GM12878 (cell line): ENCODE measurements at regions not wholly inside any gene's neighbourhood (a gene's known extent, or its start where the extent isn't known, plus 50 kb on each side); places are given as distances from the start of the nearest gene placed in this dataset.

Source experiments
- ATAC-seq: fragments of 200-7000 bp; cut with Tn5 transposase; 3 replicates; pipeline ENCODE4 v1.9.1; 2020; ENCODE audit warnings: mild to moderate bottlenecking, moderate library complexity
- BruUV-seq: library from RNA; stranded (reverse); fragments of 400-500 nt; replicated peaks from 2 replicates; lab custom pipeline; 2021; lab: Mats Ljungman, UMichigan
- CTCF ChIA-PET: fragments of 300-600 bp; sonication (Branson Sonifier 250); formaldehyde crosslinking; extraction: SDS; loops from one replicate; lab custom pipeline; 2021; ENCODE audit warnings: inconsistent platforms; lab: Yijun Ruan, JAX
- POLR2A ChIA-PET: fragments of 350-600 bp; formaldehyde crosslinking; extraction: SDS; loops from one replicate; lab custom pipeline; 2021; ENCODE audit warnings: inconsistent platforms; lab: Charles Lee
- RAD21 ChIA-PET: fragments of 300-600 bp; sonication (Branson Sonifier 250); formaldehyde crosslinking; loops from one replicate; lab custom pipeline; 2023; ENCODE audit warnings: antibody characterized with exemption; ENCODE audit not compliant: unreplicated experiment; lab: Charles Lee
- SMC1A ChIA-PET: fragments of 300-600 bp; sonication (Branson Sonifier 250); formaldehyde crosslinking; loops from one replicate; lab custom pipeline; 2023; ENCODE audit not compliant: unreplicated experiment, uncharacterized antibody; lab: Charles Lee
- DNase-seq: peaks from one replicate; pipeline ENCODE4 v3.0.0-alpha.2; 2011; ENCODE audit warnings: low read depth, low spot score
- FAIRE-seq: peaks from 3 replicates; lab custom pipeline; 2011; peaks lifted over from hg19 to GRCh38; lab: Jason Lieb, UNC
- H2AFZ ChIP-seq: 2 replicates; pipeline ENCODE4 v1.6.0; 2011; ENCODE audit warnings: low read depth, low read length, control low read depth; ENCODE audit not compliant: control insufficient read depth
- H3K27ac ChIP-seq: 2 replicates; pipeline ENCODE4 v1.5.1; 2011; ENCODE audit warnings: control low read depth; ENCODE audit not compliant: control insufficient read depth, insufficient read depth
- H3K27me3 ChIP-seq, 2 experiments: replicated peaks in 1 of 2; 2 replicates each; pipeline versions ENCODE4 v1.6.0 to v1.6.1; 2011; ENCODE audit warnings: low read length in 1 of 2; ENCODE audit not compliant: control insufficient read depth in 2 of 2, insufficient read depth in 2 of 2
- H3K36me3 ChIP-seq, 2 experiments: 2 replicates each; pipeline ENCODE4 v1.5.1; 2011; ENCODE audit warnings: low read length in 1 of 2; ENCODE audit not compliant: control insufficient read depth in 2 of 2, insufficient read depth in 2 of 2
- H3K4me1 ChIP-seq: 2 replicates; pipeline ENCODE4 v1.6.1; 2011; ENCODE audit warnings: mild to moderate bottlenecking, low read length, moderate library complexity, mixed read lengths; ENCODE audit not compliant: control insufficient read depth, insufficient read depth
- H3K4me2 ChIP-seq: 2 replicates; pipeline ENCODE4 v1.6.0; 2011; ENCODE audit warnings: control low read depth; ENCODE audit not compliant: control insufficient read depth, insufficient read depth
- H3K4me3 ChIP-seq: fragments of 200-600 bp; sonication (generic); 2 replicates; pipeline ENCODE4 v1.5.1; 2016
- H3K79me2 ChIP-seq: 2 replicates; pipeline ENCODE4 v1.6.0; 2011; ENCODE audit warnings: low read length; ENCODE audit not compliant: control insufficient read depth, insufficient read depth
- H3K9ac ChIP-seq: 2 replicates; pipeline ENCODE4 v1.8.0; 2011; ENCODE audit warnings: low read length, control low read depth, mixed read lengths; ENCODE audit not compliant: control insufficient read depth, insufficient read depth
- H3K9me3 ChIP-seq: replicated peaks from 3 replicates; pipeline ENCODE4 v1.5.1; 2011; ENCODE audit warnings: mild to moderate bottlenecking, low read length; ENCODE audit not compliant: control insufficient read depth, insufficient read depth
- H4K20me1 ChIP-seq: 2 replicates; pipeline ENCODE4 v1.6.0; 2011; ENCODE audit not compliant: control insufficient read depth, insufficient read depth
- CBX3 ChIP-seq: fragments of 200-600 bp; sonication (generic); IDR thresholded peaks from 2 replicates; pipeline ENCODE4 v1.6.1; 2016; ENCODE audit warnings: low read depth, borderline replicate concordance
- CHD4 ChIP-seq: fragments of 200-600 bp; sonication (generic); IDR thresholded peaks from 2 replicates; pipeline ENCODE4 v1.6.1; 2016; ENCODE audit warnings: mild to moderate bottlenecking
- CREM ChIP-seq: IDR thresholded peaks from 2 replicates; pipeline ENCODE4 v1.6.1; 2014; ENCODE audit warnings: antibody characterized with exemption, low read depth
- CUX1 ChIP-seq: IDR thresholded peaks from 2 replicates; pipeline ENCODE4 v1.6.1; 2012; ENCODE audit warnings: improper control_type of control experiment, low read depth, low read length; ENCODE audit not compliant: insufficient replicate concordance
- EP300 ChIP-seq, 2 experiments: fragments of 150-350 bp in 1 of 2; IDR thresholded peaks; 2 replicates each; pipeline ENCODE4 v1.6.1; 2011 to 2012; ENCODE audit warnings: low read depth in 2 of 2, low read length in 2 of 2, borderline replicate concordance in 1 of 2, improper control_type of control experiment in 1 of 2, inconsistent platforms in 1 of 2; ENCODE audit not compliant: control insufficient read depth in 1 of 2
- HDGF ChIP-seq: fragments of 450-650 bp; IDR thresholded peaks from 2 replicates; pipeline ENCODE4 v1.6.1; 2016; ENCODE audit warnings: antibody characterized with exemption
- IKZF2 ChIP-seq, 2 experiments: fragments of 450-650 bp; IDR thresholded peaks; 2 replicates each; pipeline ENCODE4 v1.6.1; 2017; ENCODE audit warnings: mild to moderate bottlenecking in 2 of 2, moderate library complexity in 2 of 2
- IRF5 ChIP-seq: fragments of 450-650 bp; IDR thresholded peaks from 2 replicates; pipeline ENCODE4 v1.6.1; 2017; ENCODE audit warnings: borderline replicate concordance
- KDM1A ChIP-seq: fragments of 200-600 bp; sonication (generic); IDR thresholded peaks from 2 replicates; pipeline ENCODE4 v1.6.1; 2016; ENCODE audit warnings: borderline replicate concordance
- MYC ChIP-seq: IDR thresholded peaks from 2 replicates; pipeline ENCODE4 v1.6.1; 2011; ENCODE audit warnings: mild to moderate bottlenecking, low read length, moderate library complexity, inconsistent platforms; ENCODE audit not compliant: insufficient read depth, insufficient replicate concordance, insufficient read length, severe bottlenecking
- NKRF ChIP-seq: fragments of 450-650 bp; conservative IDR thresholded peaks from 2 replicates; pipeline ENCODE4 v1.6.1; 2017; ENCODE audit warnings: mild to moderate bottlenecking, moderate library complexity
- NR2C1 ChIP-seq: fragments of 450-650 bp; IDR thresholded peaks from 2 replicates; pipeline ENCODE4 v1.6.1; 2017; ENCODE audit warnings: antibody characterized with exemption, mild to moderate bottlenecking, moderate library complexity
- PAX5 ChIP-seq: IDR thresholded peaks from 2 replicates; pipeline ENCODE4 v1.6.1; 2011; ENCODE audit warnings: low read depth, low read length, borderline replicate concordance
- POLR2A ChIP-seq: IDR thresholded peaks from 2 replicates; pipeline ENCODE4 v1.6.1; 2011; ENCODE audit warnings: low read depth, mild to moderate bottlenecking, low read length
- SMC3 ChIP-seq: IDR thresholded peaks from 2 replicates; pipeline ENCODE4 v1.6.1; 2011; ENCODE audit warnings: low read length, improper control_type of control experiment, borderline replicate concordance
- STAT1 ChIP-seq: fragments of 450-650 bp; conservative IDR thresholded peaks from 2 replicates; pipeline ENCODE4 v1.6.1; 2014; ENCODE audit warnings: antibody characterized with exemption, mild to moderate bottlenecking
- ZNF24 ChIP-seq: fragments of 450-650 bp; IDR thresholded peaks from 2 replicates; pipeline ENCODE4 v1.6.1; 2017; ENCODE audit warnings: antibody characterized with exemption, mild to moderate bottlenecking
- ZNF384 ChIP-seq: IDR thresholded peaks from 2 replicates; pipeline ENCODE4 v1.6.1; 2012; ENCODE audit warnings: low read depth, mild to moderate bottlenecking, low read length, improper control_type of control experiment, borderline replicate concordance
- WGBS: methylation state at CpG from one replicate; pipeline ENCODE4 v1.1.6; 2016; ENCODE audit warnings: low lambda C conversion rate; ENCODE audit not compliant: insufficient replicate concordance, insufficient coverage; ENCODE audit errors: missing lambda C conversion rate; 5-methylcytosine and 5-hydroxymethylcytosine counted together
- in situ Hi-C: fragments of 300-500 bp; cut with MboI; formaldehyde crosslinking; loops from 9 replicates; pipeline ENCODE4 v1.14.3; 2018; ENCODE audit warnings: mixed read lengths
- intact Hi-C: fragments of 100-400 bp; cut with micrococcal nuclease; formaldehyde crosslinking; loops from one replicate; pipeline ENCODE4 v1.14.2; 2022; ENCODE audit not compliant: unreplicated experiment

GRCh38 chr18:4603955-4604354, 148.8 kb upstream of the DLGAP1 start:
- no peak overlapping the region for H3K27ac ChIP-seq
- no peaks in the 10 kb centered on the region for H3K4me1 ChIP-seq
- in situ Hi-C loops, result no loop called here
- no peak overlapping the region for H3K4me2 ChIP-seq
- FAIRE-seq (no peak), ATAC-seq (no peak)
- H3K4me3 ChIP-seq, result no peak overlapping the region
- ChIA-PET SMC1A (no interaction called here), POLR2A (no interaction called here)
- H3K27me3 ChIP-seq, result no peaks in the 10 kb centered on the region
- WGBS, result 59% methylated on average over 7 of the region's 7 CpGs
- intact Hi-C loops, result no loop called here
- no peaks in the 10 kb centered on the region for H3K9me3 ChIP-seq
- H4K20me1 ChIP-seq, result no peaks in the 10 kb centered on the region
- no peak overlapping the region for H3K9ac ChIP-seq
- TF ChIP-seq NKRF (no peak), CBX3 (no peak), SMC3 (no peak), POLR2A (no peak), MYC (no peak), KDM1A (no peak), STAT1 (no peak), CUX1 (no peak), NR2C1 (no peak), CREM (no peak), PAX5 (no peak), ZNF384 (no peak), IRF5 (no peak), HDGF (no peak), EP300 (IDR thresholded peaks at IDR 0.05; ENCODE audit: borderline replicate concordance in 1 of 2, control insufficient read depth in 1 of 2, low read depth in 2 of 2, low read length in 2 of 2) (no peak), CHD4 (no peak), IKZF2 (IDR thresholded peaks at IDR 0.05) (no peak), ZNF24 (no peak)
- TF ChIP-seq, all 136 proteins: peak for 0
- no peak overlapping the region for H2AFZ ChIP-seq
- no peak for DNase-seq
- RAD21 ChIA-PET, result no interaction called here
- H3K36me3 ChIP-seq, result no peaks in the 10 kb centered on the region
- no TSS peak for BruUV-seq
- CTCF ChIA-PET, result interaction anchor here (1.0 kb wide), 1 partner anchor 454 kb away, joined by 3 read pairs; no protein-coding TSS in a partner anchor
- H3K79me2 ChIP-seq, result no peaks in the 10 kb centered on the region
